H1 (cell line): ENCODE measurements at regions not wholly inside any gene's neighbourhood (a gene's known extent, or its start where the extent isn't known, plus 50 kb on each side); places are given as distances from the start of the nearest gene placed in this dataset.

Experiments
- CHD7 ChIP-seq: fragments of 300-600 bp; sonication (generic); IDR thresholded peaks from 2 replicates; pipeline ENCODE4 v1.7.1; 2012; ENCODE audit warnings: low read length, moderate library complexity, mild to moderate bottlenecking, inconsistent platforms; ENCODE audit not compliant: insufficient replicate concordance
- CREB1 ChIP-seq: IDR thresholded peaks from 2 replicates; pipeline ENCODE4 v1.6.1; 2012; ENCODE audit warnings: inconsistent platforms
- EZH2 ChIP-seq: fragments of 200-600 bp; sonication (generic); IDR thresholded peaks from 2 replicates; pipeline ENCODE4 v1.7.1; 2012; ENCODE audit warnings: low read depth, mild to moderate bottlenecking, moderate library complexity, low read length, inconsistent platforms; ENCODE audit not compliant: severe bottlenecking
- RFX5 ChIP-seq: IDR thresholded peaks from 2 replicates; pipeline ENCODE4 v1.6.1; 2011; ENCODE audit warnings: low read depth, low read length, improper control_type of control experiment, borderline replicate concordance
- USF2 ChIP-seq: IDR thresholded peaks from 2 replicates; pipeline ENCODE4 v1.6.1; 2011; ENCODE audit warnings: low read length, improper control_type of control experiment

- TF ChIP-seq CHD7 (no peak), CREB1 (no peak), USF2 (no peak), RFX5 (no peak), EZH2 (no peak)
- TF ChIP-seq, all 59 proteins: peak for 0
Measured at GRCh38 chr3:65182085-65182484, 494.3 kb upstream of the ADAMTS9 start (continued).
